Naive thymus-derived CD8-positive, alpha-beta T cell (primary cell): ENCODE measurements at regions not wholly inside any gene's neighbourhood (a gene's known extent, or its start where the extent isn't known, plus 50 kb on each side); places are given as distances from the start of the nearest gene placed in this dataset.

Experiments used
- ATAC-seq, 2 donors: fragments of 150-1000 bp; cut with Tn5 transposase in 1 of 2; sonication (Bioruptor Pico), chemical (Tn5 transposase) in 1 of 2; 1 replicate in 1 of 2; 2 replicates in 1 of 2; pipeline ENCODE4 v1.10.0; 2021; ENCODE audit warnings: mild to moderate bottlenecking in 2 of 2, moderate library complexity in 2 of 2
- POLR2A ChIA-PET: fragments of 350-600 bp; sonication (Branson Sonifier 250); formaldehyde crosslinking; loops from one replicate; lab custom pipeline; 2021; ENCODE audit warnings: antibody characterized with exemption; lab: Charles Lee
- DNase-seq, 10 donors: peaks; one replicate each; pipeline versions ENCODE4 v3.0.0 to v3.0.0-alpha.2; 2020 to 2022
- H3K27ac Mint-ChIP-seq, 10 donors: one replicate each; pipeline ENCODE4 v1.8.0; 2020 to 2022; ENCODE audit warnings: mild to moderate bottlenecking in 10 of 10, mixed read lengths in 10 of 10, moderate library complexity in 4 of 10, inconsistent platforms in 1 of 10
- H3K27me3 Mint-ChIP-seq, 5 donors: one replicate each; pipeline ENCODE4 v1.8.0; 2021 to 2022; ENCODE audit warnings: mixed read lengths in 5 of 5
- H3K36me3 Mint-ChIP-seq, 3 donors: one replicate each; pipeline ENCODE4 v1.8.0; 2020 to 2022; ENCODE audit warnings: mixed read lengths in 3 of 3, mild to moderate bottlenecking in 2 of 3, inconsistent platforms in 1 of 3
- H3K4me1 Mint-ChIP-seq, 4 donors: one replicate each; pipeline ENCODE4 v1.8.0; 2021 to 2022; ENCODE audit warnings: mixed read lengths in 4 of 4
- H3K4me3 Mint-ChIP-seq, 10 donors: one replicate each; pipeline ENCODE4 v1.8.0; 2020 to 2022; ENCODE audit warnings: mild to moderate bottlenecking in 10 of 10, mixed read lengths in 10 of 10, moderate library complexity in 6 of 10, inconsistent platforms in 1 of 10
- H3K9me3 Mint-ChIP-seq, 9 donors: one replicate each; pipeline ENCODE4 v1.8.0; 2020 to 2022; ENCODE audit warnings: mixed read lengths in 9 of 9, mild to moderate bottlenecking in 3 of 9, inconsistent platforms in 1 of 9, moderate library complexity in 1 of 9

DNA sequence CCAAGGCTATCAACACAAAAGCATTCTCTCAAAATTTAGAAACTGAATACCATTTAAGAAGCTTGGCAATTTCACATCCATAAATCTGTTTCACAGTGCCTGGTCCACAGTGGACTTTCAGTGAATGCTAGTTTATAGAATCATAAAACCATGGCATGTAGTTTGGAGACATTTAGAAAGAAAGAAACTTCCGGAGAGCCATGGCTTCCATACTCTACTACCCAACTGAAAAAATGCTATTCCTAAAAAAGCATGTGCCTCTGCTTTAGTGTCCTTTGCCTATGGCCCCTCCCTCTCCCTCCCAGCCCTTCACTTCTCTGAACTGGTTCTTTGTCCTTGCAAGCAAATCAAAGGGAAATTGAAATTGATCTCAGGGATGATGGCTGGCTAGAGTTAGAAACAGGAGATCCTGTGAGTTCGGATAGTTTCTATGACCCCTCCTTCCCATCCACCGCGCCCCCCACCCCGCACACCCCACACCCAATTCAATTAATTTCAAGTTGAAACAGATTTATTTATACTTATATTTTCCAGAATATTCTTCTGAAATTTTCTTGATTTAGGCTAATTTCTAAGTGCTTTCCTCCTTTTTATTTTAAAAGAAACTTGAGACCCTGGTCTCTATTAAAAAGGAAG, 248.3 kb downstream of the TRIB2 start:
- no peak for DNase-seq
- peaks cover 13 to 64% (median 28%) of the 10 kb centered on the region in 5 donors for H3K27me3 Mint-ChIP-seq
- H3K4me3 Mint-ChIP-seq: peak overlapping the region in 1 of 10 donors; percentile 5
- peaks cover 0 to 6% (median under 1%) of the 10 kb centered on the region in 9 donors for H3K9me3 Mint-ChIP-seq
- peak overlapping the region in 1 of 10 donors; percentile 5 for H3K27ac Mint-ChIP-seq
- no peak for ATAC-seq
- H3K36me3 Mint-ChIP-seq: peaks cover 0 to 5% (median 2%) of the 10 kb centered on the region in 3 donors
- peaks cover 2 to 22% (median 11%) of the 10 kb centered on the region in 4 donors for H3K4me1 Mint-ChIP-seq
- POLR2A ChIA-PET: no interaction called here

DNA sequence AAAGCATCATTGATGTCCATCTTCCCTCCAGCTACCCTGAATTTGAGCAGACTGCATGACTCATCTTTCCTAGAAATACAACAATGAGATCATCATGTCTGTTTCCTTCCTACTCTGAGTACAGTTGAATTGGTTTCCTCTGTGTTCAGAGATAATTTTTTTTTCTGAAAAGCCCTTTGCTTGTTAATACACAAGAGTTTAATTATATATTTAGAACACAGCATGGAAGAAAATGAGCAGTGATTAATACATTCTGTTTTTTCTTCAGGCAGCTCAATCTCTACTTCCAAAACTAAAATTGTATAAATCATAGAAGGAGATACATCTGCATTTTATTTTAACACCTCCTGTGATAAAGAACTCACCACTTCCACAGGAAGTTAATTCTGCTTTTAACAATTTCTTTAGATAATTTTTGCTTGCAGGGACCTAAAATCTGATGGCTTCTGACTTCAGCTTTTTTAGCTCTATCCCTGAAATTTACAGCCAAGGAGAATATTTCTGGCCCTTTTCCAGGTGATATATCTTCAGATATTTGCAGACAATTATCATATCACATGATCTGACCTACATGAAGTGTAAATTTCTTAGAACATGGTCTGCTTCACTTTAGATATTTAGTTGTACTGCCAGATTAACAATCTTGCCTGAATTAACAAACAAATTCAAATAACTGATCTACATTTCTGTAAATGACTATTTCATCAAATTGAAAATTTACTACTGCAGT, 249.0 kb downstream of the TRIB2 start:
- Mint-ChIP-seq H3K36me3 (peaks cover 0 to 3% (median 0%) of the 10 kb centered on the region in 3 donors), H3K4me1 (peaks cover 2 to 22% (median 11%) of the 10 kb centered on the region in 4 donors), H3K9me3 (no peaks in the 10 kb centered on the region), H3K27me3 (peaks cover 13 to 63% (median 29%) of the 10 kb centered on the region in 5 donors), H3K4me3 (peak overlapping the region in 6 of 10 donors; percentile 5 to 49 (median 26)), H3K27ac (peak overlapping the region in 2 of 10 donors; percentile 5 to 8)
- DNase-seq: peak in 3 of 10 donors; percentile 17 to 19 (median 18)
- POLR2A ChIA-PET: no interaction called here
- ATAC-seq: peak in 1 of 2 donors; percentile 57

DNA sequence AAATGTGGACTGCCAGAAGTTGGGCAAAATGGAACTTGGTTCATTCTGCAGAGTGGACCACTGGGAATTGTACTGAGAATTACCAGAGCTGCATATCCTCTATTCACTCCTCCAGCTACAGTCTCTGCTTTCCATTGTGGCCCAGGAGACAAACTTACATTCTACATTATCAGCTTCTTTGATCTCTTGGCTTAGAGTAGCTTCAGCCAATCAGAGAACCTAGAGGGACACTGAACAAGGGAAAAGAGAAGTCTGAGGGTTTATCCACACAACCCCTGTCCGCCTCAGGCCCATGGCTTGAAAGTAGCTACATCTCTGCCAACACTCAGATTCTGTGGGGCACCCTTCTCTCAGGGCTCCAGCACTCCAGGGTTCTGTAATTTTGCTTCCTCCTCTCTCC, 251.1 kb downstream of the TRIB2 start:
- no peak for ATAC-seq
- POLR2A ChIA-PET: interaction anchor here (0.8 kb wide), 1 partner anchor 796 kb away, joined by 3 read pairs; no protein-coding TSS in a partner anchor

DNA sequence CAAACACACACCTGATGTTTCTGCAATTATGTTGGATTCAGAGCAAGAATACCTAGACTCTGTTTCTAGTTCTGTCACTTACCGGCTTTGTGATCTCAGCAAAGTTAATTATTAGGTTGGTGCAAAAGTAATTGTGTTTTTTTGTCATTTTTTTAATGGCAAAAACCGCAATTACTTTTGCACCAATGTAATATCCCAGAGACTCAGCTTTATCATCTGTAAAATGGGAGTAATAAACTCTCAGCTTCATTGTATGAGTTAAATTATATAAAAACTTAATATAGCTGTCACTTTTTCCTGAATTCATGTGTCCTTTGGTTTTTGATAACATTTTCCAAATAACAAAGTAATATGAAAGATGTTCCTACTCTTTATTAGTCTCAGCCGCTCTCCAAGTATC, 251.7 kb downstream of the TRIB2 start:
- peaks cover 0 to 8% (median 0%) of the 10 kb centered on the region in 9 donors for H3K9me3 Mint-ChIP-seq
- ATAC-seq (no peak), DNase-seq (no peak)
- no peak overlapping the region for H3K4me3 Mint-ChIP-seq
- POLR2A ChIA-PET: no interaction called here
- peaks cover 2 to 22% (median 11%) of the 10 kb centered on the region in 4 donors for H3K4me1 Mint-ChIP-seq
- H3K27ac Mint-ChIP-seq: no peak overlapping the region
- H3K27me3 Mint-ChIP-seq: peaks cover 10 to 49% (median 18%) of the 10 kb centered on the region in 5 donors
- peaks cover 0 to 3% (median 0%) of the 10 kb centered on the region in 3 donors for H3K36me3 Mint-ChIP-seq

More for the DNA sequence above, 251.1 kb downstream of the TRIB2 start:
- no peak for DNase-seq
- peaks cover 2 to 22% (median 11%) of the 10 kb centered on the region in 4 donors for H3K4me1 Mint-ChIP-seq
- H3K27me3 Mint-ChIP-seq: peaks cover 10 to 55% (median 20%) of the 10 kb centered on the region in 5 donors
- H3K36me3 Mint-ChIP-seq: peaks cover 0 to 3% (median 0%) of the 10 kb centered on the region in 3 donors
- H3K4me3 Mint-ChIP-seq: peak overlapping the region in 1 of 10 donors; percentile 71
- H3K27ac Mint-ChIP-seq: no peak overlapping the region
- peaks cover 0 to 5% (median 0%) of the 10 kb centered on the region in 9 donors for H3K9me3 Mint-ChIP-seq

DNA sequence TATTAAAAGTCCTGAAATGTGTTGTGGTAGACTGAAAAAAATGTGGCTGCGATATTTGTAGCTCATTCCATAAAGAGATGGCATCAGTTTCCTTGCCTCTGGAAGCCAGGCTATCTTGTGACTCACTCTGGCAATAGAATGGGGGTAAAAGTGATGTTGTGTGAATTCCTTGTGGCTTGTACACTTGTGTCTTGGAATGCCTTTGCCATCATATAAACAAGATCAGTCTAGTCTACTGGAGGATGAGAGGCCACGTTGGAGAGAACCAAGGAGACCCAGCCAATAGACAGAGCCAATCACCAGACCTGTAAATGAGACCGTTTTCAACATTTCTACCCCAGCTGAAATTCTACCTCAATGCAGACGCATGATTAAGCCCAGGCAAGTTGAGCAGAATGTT, 254.1 kb downstream of the TRIB2 start:
- POLR2A ChIA-PET: no interaction called here
- Mint-ChIP-seq H3K4me3 (no peak overlapping the region), H3K4me1 (peaks cover 0 to 11% (median 3%) of the 10 kb centered on the region in 4 donors), H3K9me3 (peaks cover 0 to 15% (median 2%) of the 10 kb centered on the region in 9 donors), H3K27ac (no peak overlapping the region), H3K27me3 (peaks cover 10 to 58% (median 21%) of the 10 kb centered on the region in 5 donors), H3K36me3 (peaks cover 0 to 5% (median 5%) of the 10 kb centered on the region in 3 donors)
- ATAC-seq (no peak), DNase-seq (no peak)

DNA sequence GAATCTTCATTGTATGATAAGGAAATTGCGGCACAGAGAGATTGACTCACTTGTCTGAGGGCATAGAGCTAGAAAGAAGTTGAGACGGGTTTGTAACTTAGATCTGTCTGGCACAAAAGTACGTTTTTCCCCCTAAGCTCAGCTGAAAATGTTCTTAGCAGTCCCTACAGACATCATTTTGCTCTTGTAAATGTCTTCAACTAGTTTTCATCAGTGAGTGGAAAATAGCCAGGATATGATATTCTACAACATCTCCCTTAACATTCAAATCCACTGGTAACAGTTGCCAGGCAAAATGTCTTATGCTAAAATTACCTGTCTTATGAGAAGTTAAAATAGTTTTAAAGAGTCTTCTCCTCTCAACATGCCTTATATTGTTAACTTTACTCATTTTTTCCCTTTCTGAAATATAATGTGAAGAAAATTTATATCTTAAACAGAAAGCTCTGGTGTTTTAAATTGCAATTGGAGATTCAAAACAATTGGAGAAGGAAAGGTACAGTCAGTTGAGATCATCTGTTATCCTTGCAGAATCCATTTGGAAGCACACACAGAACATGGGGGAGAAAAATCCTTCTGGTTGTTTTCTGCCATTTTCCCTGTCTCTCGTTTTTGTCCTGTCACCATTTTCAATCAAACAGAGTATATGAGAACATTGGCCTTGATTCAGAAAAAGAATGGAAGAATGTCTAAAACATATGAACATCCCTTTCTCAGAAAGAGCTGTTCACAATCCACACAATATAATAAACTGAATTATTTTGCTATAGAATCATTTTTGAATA, 255.0 kb downstream of the TRIB2 start:
- H3K27ac Mint-ChIP-seq: no peak overlapping the region
- POLR2A ChIA-PET: no interaction called here
- ATAC-seq (no peak), DNase-seq (no peak)
- peaks cover 0 to 15% (median 2%) of the 10 kb centered on the region in 9 donors for H3K9me3 Mint-ChIP-seq
- no peak overlapping the region for H3K4me3 Mint-ChIP-seq
- H3K27me3 Mint-ChIP-seq: peaks cover 12 to 61% (median 21%) of the 10 kb centered on the region in 5 donors
- H3K4me1 Mint-ChIP-seq: peaks cover 0 to 2% (median 0%) of the 10 kb centered on the region in 4 donors
- peaks cover 0 to 5% (median 5%) of the 10 kb centered on the region in 3 donors for H3K36me3 Mint-ChIP-seq

DNA sequence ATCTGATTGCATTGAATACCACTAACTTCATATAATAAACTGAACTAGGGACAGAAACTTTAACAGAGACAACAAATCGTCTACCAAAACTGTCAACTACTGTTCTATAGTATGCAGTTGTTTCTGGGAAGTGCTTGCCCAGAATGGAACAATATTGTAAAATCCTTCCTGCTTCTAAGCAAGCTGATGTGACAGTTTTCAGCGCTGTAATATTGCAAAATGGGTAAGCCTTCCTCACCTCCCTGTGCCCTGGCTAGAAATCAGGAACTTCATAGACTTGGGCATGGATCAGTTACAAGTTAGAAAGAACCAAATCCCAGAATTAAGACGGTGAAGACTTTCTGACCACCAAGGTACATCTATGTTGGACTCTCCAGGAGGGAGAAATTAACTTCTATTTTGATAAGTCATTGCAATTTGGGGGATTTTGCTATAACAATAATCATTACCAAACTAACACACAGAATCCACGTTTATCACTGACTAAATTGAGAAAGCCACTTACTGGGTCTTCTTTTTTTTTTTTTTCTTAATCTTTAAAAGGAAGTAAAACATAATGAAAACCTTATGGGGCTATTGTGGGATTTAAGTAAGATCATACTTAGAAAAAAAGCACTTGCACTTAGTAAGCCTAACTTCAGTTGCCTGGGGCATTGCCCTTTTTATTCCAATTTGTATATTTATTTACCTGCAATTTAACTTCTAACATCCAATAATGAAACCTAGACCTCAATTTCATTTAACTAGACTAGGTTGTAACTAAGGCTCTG, 261.5 kb downstream of the TRIB2 start:
- H3K36me3 Mint-ChIP-seq: peaks cover 0 to 10% (median 2%) of the 10 kb centered on the region in 3 donors
- no peak overlapping the region for H3K27ac Mint-ChIP-seq
- H3K4me3 Mint-ChIP-seq: no peak overlapping the region
- ATAC-seq (no peak), DNase-seq (no peak)
- POLR2A ChIA-PET: no interaction called here
- H3K4me1 Mint-ChIP-seq: no peaks in the 10 kb centered on the region
- peaks cover 0 to 7% (median 2%) of the 10 kb centered on the region in 9 donors for H3K9me3 Mint-ChIP-seq
- H3K27me3 Mint-ChIP-seq: peaks cover 5 to 28% (median 14%) of the 10 kb centered on the region in 5 donors

DNA sequence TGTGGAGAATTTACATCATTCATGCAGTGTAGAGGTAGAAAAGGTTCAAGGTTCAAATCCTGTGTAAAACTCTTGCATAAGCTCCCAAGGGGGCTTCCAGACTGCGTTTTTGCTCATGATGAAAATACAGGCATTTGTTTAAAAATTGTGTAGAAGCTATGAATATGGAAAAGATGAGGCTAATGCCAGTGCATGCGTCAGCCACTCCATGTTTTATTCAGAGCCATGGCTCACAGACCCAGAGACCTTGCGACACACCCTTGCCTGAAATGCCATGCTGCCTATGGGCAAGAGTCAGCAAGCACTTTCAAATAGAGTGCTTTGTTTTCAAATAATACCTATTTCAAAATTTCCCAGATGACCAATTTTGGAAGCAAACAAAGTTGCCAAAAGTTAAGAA, 262.3 kb downstream of the TRIB2 start:
- ATAC-seq (no peak), DNase-seq (no peak)
- H3K4me1 Mint-ChIP-seq: no peaks in the 10 kb centered on the region
- H3K36me3 Mint-ChIP-seq: peaks cover 0 to 6% (median 0%) of the 10 kb centered on the region in 3 donors
- POLR2A ChIA-PET: no interaction called here
- no peak overlapping the region for H3K4me3 Mint-ChIP-seq
- H3K27me3 Mint-ChIP-seq: peaks cover 5 to 28% (median 11%) of the 10 kb centered on the region in 5 donors
- no peak overlapping the region for H3K27ac Mint-ChIP-seq
- H3K9me3 Mint-ChIP-seq: peaks cover 0 to 2% (median 0%) of the 10 kb centered on the region in 9 donors

DNA sequence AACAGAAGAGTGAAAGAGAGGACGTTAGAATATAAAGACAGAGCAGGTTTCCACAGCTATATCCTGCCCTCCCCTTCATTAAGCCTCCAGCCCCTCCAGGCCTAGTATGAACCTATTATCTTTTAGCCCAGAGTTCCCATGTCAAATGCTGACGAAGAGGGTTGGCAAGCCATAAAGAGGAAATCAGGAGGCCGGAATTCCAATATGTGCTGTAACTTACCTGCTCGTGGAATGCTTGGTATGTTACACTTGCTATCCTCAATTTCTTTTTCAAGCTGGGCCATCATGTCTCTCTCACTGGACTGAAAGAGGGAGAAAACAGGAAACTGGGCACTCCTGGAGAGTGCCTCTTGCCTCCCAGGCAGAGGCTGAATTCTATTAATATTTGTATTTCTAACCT, 264.1 kb downstream of the TRIB2 start:
- H3K27me3 Mint-ChIP-seq: peaks cover 5 to 16% (median 13%) of the 10 kb centered on the region in 5 donors
- H3K4me1 Mint-ChIP-seq: no peaks in the 10 kb centered on the region
- H3K9me3 Mint-ChIP-seq: no peaks in the 10 kb centered on the region
- no peak overlapping the region for H3K27ac Mint-ChIP-seq
- no peak for DNase-seq
- no peak overlapping the region for H3K4me3 Mint-ChIP-seq
- H3K36me3 Mint-ChIP-seq: peaks cover 0 to 5% (median 0%) of the 10 kb centered on the region in 3 donors
- ATAC-seq: no peak
- POLR2A ChIA-PET: no interaction called here

DNA sequence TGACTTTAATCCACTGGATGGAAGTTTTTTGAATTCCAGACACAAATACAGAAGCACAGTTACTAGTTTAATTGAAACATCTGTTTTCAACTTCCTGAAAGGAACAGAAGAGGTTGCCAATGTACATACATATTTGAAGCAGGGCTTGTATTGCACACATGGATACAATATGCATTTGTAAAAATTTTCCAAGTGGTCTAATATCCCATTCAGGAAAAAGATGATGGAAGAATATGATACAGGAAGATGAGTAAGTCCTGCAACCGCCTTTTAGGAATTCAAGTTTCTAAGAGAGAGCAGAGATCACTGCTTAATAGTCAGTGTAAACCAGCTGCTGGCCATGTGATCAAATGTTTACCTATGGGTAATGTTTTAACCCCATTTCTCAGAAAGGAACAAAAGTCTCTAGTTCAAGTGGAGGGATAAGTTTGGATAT, 265.4 kb downstream of the TRIB2 start:
- Mint-ChIP-seq H3K36me3 (peaks cover 0 to 5% (median 0%) of the 10 kb centered on the region in 3 donors), H3K27me3 (peaks cover 1 to 12% (median 9%) of the 10 kb centered on the region in 5 donors), H3K27ac (no peak overlapping the region), H3K4me3 (no peak overlapping the region), H3K9me3 (no peaks in the 10 kb centered on the region), H3K4me1 (peaks cover 0 to 1% (median under 1%) of the 10 kb centered on the region in 4 donors)
- ATAC-seq (no peak), DNase-seq (no peak)
- POLR2A ChIA-PET: no interaction called here

DNA sequence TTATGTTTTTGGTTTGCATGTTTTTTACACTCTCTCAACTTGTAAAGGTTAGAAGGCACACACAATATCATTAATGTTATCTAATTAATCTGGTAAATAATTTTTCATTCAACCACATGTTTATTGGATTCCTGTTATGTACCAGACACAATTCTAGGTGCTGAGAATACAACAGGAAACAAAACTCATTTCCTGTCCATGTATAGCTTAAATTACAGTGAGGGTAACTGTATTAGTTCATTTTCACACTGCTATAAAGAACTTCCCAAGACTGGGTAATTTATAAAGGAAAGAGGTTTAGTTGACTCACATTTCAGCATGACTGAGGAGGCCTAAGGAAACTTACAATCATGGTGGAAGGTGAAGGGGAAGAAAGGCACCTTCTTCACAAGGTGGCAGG, 270.5 kb downstream of the TRIB2 start:
- no peak for DNase-seq
- no peak for ATAC-seq
- Mint-ChIP-seq H3K27ac (no peak overlapping the region), H3K4me3 (no peak overlapping the region), H3K27me3 (peaks cover 0 to 4% (median 1%) of the 10 kb centered on the region in 5 donors), H3K4me1 (peaks cover 0 to 7% (median 4%) of the 10 kb centered on the region in 4 donors), H3K9me3 (no peaks in the 10 kb centered on the region), H3K36me3 (no peaks in the 10 kb centered on the region)
- POLR2A ChIA-PET: no interaction called here

DNA sequence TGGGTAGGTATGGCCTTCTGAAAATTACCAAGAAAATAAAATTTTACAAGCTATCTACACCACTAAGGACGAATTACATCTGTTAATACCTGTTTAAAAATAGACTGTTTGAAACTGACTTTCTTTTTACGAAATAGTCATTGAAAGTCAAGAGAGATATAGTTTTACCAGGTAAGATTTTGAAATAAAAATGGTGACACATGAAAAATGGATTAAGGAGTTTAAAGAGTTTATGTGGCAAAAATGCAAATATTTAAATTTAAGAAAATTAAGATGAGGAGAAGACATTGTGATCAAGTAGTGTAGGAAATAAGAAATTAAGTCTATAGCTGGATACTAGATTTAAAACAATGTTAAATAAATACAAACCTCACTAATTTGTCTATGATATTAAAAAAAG, 271.5 kb downstream of the TRIB2 start:
- Mint-ChIP-seq H3K4me1 (peaks cover 0 to 7% (median 4%) of the 10 kb centered on the region in 4 donors), H3K27me3 (peaks cover 0 to 4% (median 1%) of the 10 kb centered on the region in 5 donors), H3K9me3 (no peaks in the 10 kb centered on the region), H3K36me3 (no peaks in the 10 kb centered on the region), H3K27ac (no peak overlapping the region), H3K4me3 (no peak overlapping the region)
- DNase-seq (no peak), ATAC-seq (no peak)
- POLR2A ChIA-PET: no interaction called here
